Upper lobe of right lung (tissue), 1 donor: ENCODE measurements at regions not wholly inside any gene's neighbourhood (a gene's known extent, or its start where the extent isn't known, plus 50 kb on each side); places are given as distances from the start of the nearest gene placed in this dataset.
"Not testable (repeated sequence)": the region's sequence is repeated elsewhere in the genome, so short reads cannot be mapped to it uniquely, and the experiment has no call there.

ENCODE experiments used
- ATAC-seq: fragments of 200-7000 bp; cut with Tn5 transposase; one replicate; pipeline ENCODE4 v1.9.1; 2020; ENCODE audit warnings: mild to moderate bottlenecking, moderate library complexity
- DNase-seq: peaks from one replicate; pipeline ENCODE4 v3.0.0-alpha.2; 2020
- H3K27ac ChIP-seq: fragments of 200-600 bp; one replicate; pipeline ENCODE4 v1.8.0; 2022
- H3K27me3 ChIP-seq: fragments of 200-600 bp; one replicate; pipeline ENCODE4 v1.8.0; 2022; ENCODE audit warnings: mild to moderate bottlenecking
- H3K36me3 ChIP-seq: fragments of 200-600 bp; one replicate; pipeline ENCODE4 v1.8.0; 2022
- H3K4me1 ChIP-seq: fragments of 200-600 bp; one replicate; pipeline ENCODE4 v1.8.0; 2022
- H3K4me3 ChIP-seq: fragments of 200-600 bp; one replicate; pipeline ENCODE4 v1.8.0; 2022; ENCODE audit warnings: mild to moderate bottlenecking
- H3K9me3 ChIP-seq: fragments of 200-600 bp; one replicate; pipeline ENCODE4 v1.8.0; 2022
- intact Hi-C: fragments of 100-400 bp; cut with DNase I; formaldehyde crosslinking; loops from one replicate; pipeline ENCODE4 v1.11.0; 2022
- TF ChIP-seq, protein P1 (sequence below): fragments of 200-600 bp; IDR thresholded peaks from one replicate; pipeline ENCODE4 v1.8.0; 2022; ENCODE audit warnings: antibody characterized with exemption
- donor health status: DM: no; HTN: yes; CAD: no; lungs with severe emphysema.

DNA sequence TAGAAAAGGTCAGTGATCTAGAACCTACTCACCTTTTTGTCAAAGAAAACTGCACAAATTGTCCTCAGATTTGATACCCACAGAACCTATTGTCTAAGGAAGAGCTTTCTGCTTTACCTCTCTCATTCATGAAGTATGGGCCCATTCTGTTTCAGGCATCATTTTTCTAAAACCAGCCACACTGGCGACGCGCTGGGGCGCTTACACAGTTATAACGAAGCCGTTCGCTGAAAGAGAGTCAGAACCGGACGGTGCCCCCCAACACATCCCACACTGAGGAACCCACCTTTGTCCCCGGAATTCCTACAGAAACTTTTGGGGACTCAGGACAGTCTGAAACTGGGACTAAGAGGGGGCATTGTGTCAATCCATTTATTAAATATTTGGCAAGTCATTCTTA is 206.3 kb upstream of the HAAO start:
- TF ChIP-seq, protein P1, sequence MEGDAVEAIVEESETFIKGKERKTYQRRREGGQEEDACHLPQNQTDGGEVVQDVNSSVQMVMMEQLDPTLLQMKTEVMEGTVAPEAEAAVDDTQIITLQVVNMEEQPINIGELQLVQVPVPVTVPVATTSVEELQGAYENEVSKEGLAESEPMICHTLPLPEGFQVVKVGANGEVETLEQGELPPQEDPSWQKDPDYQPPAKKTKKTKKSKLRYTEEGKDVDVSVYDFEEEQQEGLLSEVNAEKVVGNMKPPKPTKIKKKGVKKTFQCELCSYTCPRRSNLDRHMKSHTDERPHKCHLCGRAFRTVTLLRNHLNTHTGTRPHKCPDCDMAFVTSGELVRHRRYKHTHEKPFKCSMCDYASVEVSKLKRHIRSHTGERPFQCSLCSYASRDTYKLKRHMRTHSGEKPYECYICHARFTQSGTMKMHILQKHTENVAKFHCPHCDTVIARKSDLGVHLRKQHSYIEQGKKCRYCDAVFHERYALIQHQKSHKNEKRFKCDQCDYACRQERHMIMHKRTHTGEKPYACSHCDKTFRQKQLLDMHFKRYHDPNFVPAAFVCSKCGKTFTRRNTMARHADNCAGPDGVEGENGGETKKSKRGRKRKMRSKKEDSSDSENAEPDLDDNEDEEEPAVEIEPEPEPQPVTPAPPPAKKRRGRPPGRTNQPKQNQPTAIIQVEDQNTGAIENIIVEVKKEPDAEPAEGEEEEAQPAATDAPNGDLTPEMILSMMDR: no peak
- ATAC-seq: no peak
- Histone ChIP-seq H3K4me1 (no peaks in the 10 kb centered on the region), H3K27me3 (no peaks in the 10 kb centered on the region), H3K4me3 (no peak overlapping the region), H3K36me3 (no peaks in the 10 kb centered on the region), H3K9me3 (no peaks in the 10 kb centered on the region), H3K27ac (no peak overlapping the region)
- DNase-seq: no peak
- intact Hi-C loops: no loop called here

DNA sequence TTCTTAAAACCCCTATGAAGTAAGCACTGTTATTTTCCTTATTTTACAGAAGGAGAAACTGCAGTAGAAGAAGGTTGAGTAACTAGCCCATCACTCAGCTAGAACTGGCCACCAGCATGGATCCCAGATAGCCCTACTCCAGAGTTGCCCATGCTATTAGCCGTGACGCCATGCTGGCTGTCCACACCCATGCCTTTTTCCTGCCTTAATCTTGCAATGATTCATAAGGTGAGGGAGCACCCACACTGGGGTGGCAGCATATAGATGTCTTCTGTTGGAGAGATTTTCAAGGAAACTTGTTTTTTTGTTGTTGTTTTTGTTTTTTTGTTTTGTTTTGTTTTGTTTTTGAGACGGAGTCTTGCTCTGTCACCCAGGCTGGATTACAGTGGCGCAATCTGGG is 204.1 kb upstream of the HAAO start:
- ATAC-seq (no peak), DNase-seq (no peak)
- TF ChIP-seq, protein P1: no peak
- intact Hi-C loops: no loop called here
- Histone ChIP-seq H3K4me1 (no peaks in the 10 kb centered on the region), H3K27ac (no peak overlapping the region), H3K36me3 (no peaks in the 10 kb centered on the region), H3K9me3 (no peaks in the 10 kb centered on the region), H3K4me3 (no peak overlapping the region), H3K27me3 (no peaks in the 10 kb centered on the region)

- ATAC-seq: no peak
These were observed 203.5 kb upstream of the HAAO start for GRCh38 chr2:42995752-42996422.

DNA sequence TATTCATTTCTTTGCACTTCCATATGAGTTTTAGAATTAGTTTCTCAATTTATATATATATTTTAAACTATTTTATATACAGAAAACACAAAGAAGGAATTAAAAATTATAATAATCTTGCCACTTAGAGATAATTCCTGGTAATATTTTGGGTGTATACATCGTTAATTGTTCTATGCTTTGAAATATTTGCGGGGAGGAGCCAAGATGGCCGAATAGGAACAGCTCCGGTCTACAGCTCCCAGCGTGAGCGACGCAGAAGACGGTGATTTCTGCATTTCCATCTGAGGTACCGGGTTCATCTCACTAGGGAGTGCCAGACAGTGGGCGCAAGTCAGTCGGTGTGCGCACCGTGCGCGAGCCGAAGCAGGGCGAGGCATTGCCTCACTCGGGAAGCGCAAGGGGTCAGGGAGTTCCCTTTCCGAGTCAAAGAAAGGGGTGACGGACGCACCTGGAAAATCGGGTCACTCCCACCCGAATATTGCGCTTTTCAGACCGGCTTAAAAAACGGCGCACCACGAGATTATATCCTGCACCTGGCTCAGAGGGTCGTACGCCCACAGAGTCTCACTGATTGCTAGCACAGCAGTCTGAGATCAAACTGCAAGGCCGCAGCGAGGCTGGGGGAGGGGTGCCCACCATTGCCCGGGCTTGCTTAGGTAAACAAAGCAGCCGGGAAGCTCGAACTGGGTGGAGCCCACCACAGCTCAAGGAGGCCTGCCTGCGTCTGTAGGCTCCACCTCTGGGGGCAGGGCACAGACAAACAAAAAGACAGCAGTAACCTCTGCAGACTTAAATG is 197.1 kb upstream of the HAAO start:
- H3K9me3 ChIP-seq, H3K27ac ChIP-seq, intact Hi-C loops, H3K4me3 ChIP-seq, ATAC-seq, H3K27me3 ChIP-seq, H3K36me3 ChIP-seq, H3K4me1 ChIP-seq, DNase-seq: not testable (repeated sequence)

More at GRCh38 chr2:42995752-42996422, 203.5 kb upstream of the HAAO start:
- H3K9me3 ChIP-seq: no peaks in the 10 kb centered on the region
- TF ChIP-seq, protein P1: no peak
- H3K4me1 ChIP-seq: no peaks in the 10 kb centered on the region
- no peak for DNase-seq
- intact Hi-C loops: no loop called here
- H3K36me3 ChIP-seq: no peaks in the 10 kb centered on the region
- H3K4me3 ChIP-seq: no peak overlapping the region
- H3K27me3 ChIP-seq: no peaks in the 10 kb centered on the region
- no peak overlapping the region for H3K27ac ChIP-seq

DNA sequence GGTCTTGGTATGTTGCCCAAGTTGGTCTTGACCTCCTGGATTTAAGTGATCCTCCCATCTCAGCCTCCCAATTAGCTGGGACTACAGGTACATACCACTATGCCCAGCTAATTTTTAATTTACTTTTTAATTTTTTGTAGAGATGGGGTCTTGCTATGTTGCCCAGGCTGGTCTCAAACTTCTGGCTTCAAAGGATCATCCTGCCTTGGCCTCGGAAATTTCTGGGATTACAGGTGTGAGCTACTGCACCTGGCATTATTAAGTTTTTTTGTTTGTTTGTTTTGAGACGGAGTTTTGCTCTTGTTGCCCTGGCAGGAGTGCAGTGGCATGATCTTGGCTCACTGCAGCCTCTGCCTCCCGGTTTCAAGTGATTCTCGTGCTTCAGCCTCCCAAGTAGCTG is 195.7 kb upstream of the HAAO start:
- not testable (repeated sequence) for H3K27ac ChIP-seq, DNase-seq, ATAC-seq

GRCh38 chr2:42987112-42987922 is 194.9 kb upstream of the HAAO start:
- TF ChIP-seq, protein P1: no peak
- intact Hi-C loops: no loop called here
- no peaks in the 10 kb centered on the region for H3K27me3 ChIP-seq
- H3K4me3 ChIP-seq: no peak overlapping the region
- no peaks in the 10 kb centered on the region for H3K9me3 ChIP-seq
- ATAC-seq: no peak
- no peaks in the 10 kb centered on the region for H3K4me1 ChIP-seq
- no peak overlapping the region for H3K27ac ChIP-seq
- no peaks in the 10 kb centered on the region for H3K36me3 ChIP-seq
- DNase-seq: no peak

More for the DNA sequence above, 195.7 kb upstream of the HAAO start:
- H3K36me3 ChIP-seq, H3K9me3 ChIP-seq, H3K4me1 ChIP-seq, intact Hi-C loops, H3K27me3 ChIP-seq, H3K4me3 ChIP-seq: not testable (repeated sequence)
